Esophagus squamous epithelium (tissue), 5 donors: ENCODE measurements at regions not wholly inside any gene's neighbourhood (a gene's known extent, or its start where the extent isn't known, plus 50 kb on each side); places are given as distances from the start of the nearest gene placed in this dataset.

ENCODE experiments used
- DNase-seq: peaks from one replicate; lab custom pipeline; 2025; lab: John Stamatoyannopoulos, UW
- H3K27ac ChIP-seq, 4 donors: fragments of 200-600 bp; sonication (generic); one replicate each; pipeline ENCODE4 v1.5.1; 2016 to 2019; ENCODE audit warnings: mild to moderate bottlenecking in 1 of 4
- H3K27me3 ChIP-seq, 4 donors: fragments of 200-600 bp; sonication (generic); 1 replicate in 3 of 4; 2 replicates in 1 of 4; pipeline versions ENCODE4 v1.5.1 to v1.6.0; 2017 to 2021; ENCODE audit warnings: antibody characterized with exemption in 1 of 4
- H3K36me3 ChIP-seq, 3 donors: fragments of 200-600 bp; sonication (generic); one replicate each; pipeline ENCODE4 v1.5.1; 2016 to 2019
- H3K4me1 ChIP-seq, 3 donors: fragments of 200-600 bp; sonication (generic); one replicate each; pipeline ENCODE4 v1.5.1; 2017 to 2019
- H3K4me3 ChIP-seq, 4 donors: fragments of 200-600 bp; sonication (generic); 1 replicate in 3 of 4; 2 replicates in 1 of 4; pipeline ENCODE4 v1.5.1; 2016 to 2019; ENCODE audit warnings: mild to moderate bottlenecking in 2 of 4, moderate library complexity in 1 of 4
- H3K9me3 ChIP-seq, 3 donors: fragments of 200-600 bp; sonication (generic); one replicate each; pipeline ENCODE4 v1.5.1; 2016 to 2019
- CTCF ChIP-seq, 6 experiments: fragments of 450-650 bp in 4 of 6; fragments of 200-600 bp in 2 of 6; sonication (generic) in 2 of 6; IDR thresholded peaks; one replicate each; pipeline ENCODE4 v1.5.1; 2016 to 2019; ENCODE audit warnings: antibody characterized with exemption in 6 of 6, mild to moderate bottlenecking in 4 of 6, moderate library complexity in 4 of 6
- POLR2A ChIP-seq, 4 donors: fragments of 450-650 bp; IDR thresholded peaks; one replicate each; pipeline ENCODE4 v1.6.1; 2017; ENCODE audit warnings: antibody characterized with exemption in 4 of 4, mild to moderate bottlenecking in 4 of 4, moderate library complexity in 3 of 4
- WGBS, 2 donors: methylation state at CpG; one replicate each; pipeline ENCODE4 v1.1.5; 2018; 5-methylcytosine and 5-hydroxymethylcytosine counted together
- intact Hi-C: fragments of 100-400 bp; cut with DNase I; formaldehyde crosslinking; loops from one replicate; pipeline ENCODE4 v1.15.0; 2022
- donor health status: DM: yes; HTN: yes; CAD: no.

DNA sequence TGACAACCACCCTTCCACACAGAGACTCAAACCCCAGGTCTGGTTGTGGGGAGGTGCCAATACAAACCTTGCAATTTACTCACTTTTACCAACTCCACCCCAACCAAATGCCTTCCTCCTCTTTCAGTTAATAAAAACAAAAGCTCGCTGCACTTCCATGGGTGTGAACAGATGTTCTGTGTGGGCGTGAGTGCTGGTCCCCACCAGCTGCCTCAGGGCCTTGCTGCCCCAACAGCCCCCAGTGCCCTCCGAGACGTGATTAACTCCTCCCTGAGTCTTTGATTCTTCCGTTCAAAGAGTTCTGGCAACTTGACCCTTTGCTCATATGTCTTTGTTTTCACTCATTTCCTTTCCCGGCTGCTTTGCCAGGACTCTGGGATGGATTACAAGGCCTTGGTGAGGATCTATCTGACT, 258.9 kb upstream of the CXCR4 start:
- Histone ChIP-seq H3K27me3 (no peaks in the 10 kb centered on the region), H3K36me3 (no peaks in the 10 kb centered on the region), H3K4me1 (peaks cover 0 to 8% (median 3%) of the 10 kb centered on the region in 3 donors), H3K27ac (no peak overlapping the region), H3K4me3 (no peak overlapping the region), H3K9me3 (no peaks in the 10 kb centered on the region)
- 29 to 44% methylated on average over 6 of the region's 6 CpGs for WGBS, 2 donors
- intact Hi-C loops: loop anchor here (5.0 kb wide), 1 partner anchor 455 kb away; no protein-coding TSS in a partner anchor
- TF ChIP-seq CTCF (IDR thresholded peaks at IDR 0.05): no peak
- no peak for TF ChIP-seq POLR2A (IDR thresholded peaks at IDR 0.05)
- DNase-seq: no peak

DNA sequence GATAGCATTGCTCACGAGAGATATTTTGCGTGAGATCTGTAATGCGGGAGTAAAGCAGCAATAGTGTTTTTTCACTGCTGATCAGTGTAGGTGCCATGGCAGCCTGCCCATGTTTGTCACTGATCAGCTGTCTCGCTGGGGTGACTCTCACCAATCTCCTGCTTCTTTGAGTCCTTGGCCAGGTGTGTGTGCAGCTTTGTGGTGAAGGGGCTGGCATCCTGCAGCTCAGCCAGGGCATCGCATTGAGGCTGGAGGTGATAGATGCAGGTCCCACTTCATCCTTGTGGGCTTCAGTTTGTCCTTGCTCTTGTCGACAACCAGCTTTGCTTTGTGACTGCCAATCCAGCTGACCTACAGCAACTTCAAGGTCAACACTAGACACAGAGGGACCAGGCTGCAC, 258.3 kb upstream of the CXCR4 start:
- intact Hi-C loops: loop anchor here (5.0 kb wide), 1 partner anchor 454 kb away; no protein-coding TSS in a partner anchor
- 89 to 96% methylated on average over 6 of the region's 6 CpGs for WGBS, 2 donors
- H3K4me3 ChIP-seq: no peak overlapping the region
- no peaks in the 10 kb centered on the region for H3K27me3 ChIP-seq
- TF ChIP-seq CTCF (IDR thresholded peaks at IDR 0.05): no peak
- TF ChIP-seq POLR2A (IDR thresholded peaks at IDR 0.05): no peak
- no peak for DNase-seq
- H3K27ac ChIP-seq: no peak overlapping the region
- no peaks in the 10 kb centered on the region for H3K9me3 ChIP-seq
- H3K36me3 ChIP-seq: no peaks in the 10 kb centered on the region
- peaks cover 0 to 8% (median 3%) of the 10 kb centered on the region in 3 donors for H3K4me1 ChIP-seq

DNA sequence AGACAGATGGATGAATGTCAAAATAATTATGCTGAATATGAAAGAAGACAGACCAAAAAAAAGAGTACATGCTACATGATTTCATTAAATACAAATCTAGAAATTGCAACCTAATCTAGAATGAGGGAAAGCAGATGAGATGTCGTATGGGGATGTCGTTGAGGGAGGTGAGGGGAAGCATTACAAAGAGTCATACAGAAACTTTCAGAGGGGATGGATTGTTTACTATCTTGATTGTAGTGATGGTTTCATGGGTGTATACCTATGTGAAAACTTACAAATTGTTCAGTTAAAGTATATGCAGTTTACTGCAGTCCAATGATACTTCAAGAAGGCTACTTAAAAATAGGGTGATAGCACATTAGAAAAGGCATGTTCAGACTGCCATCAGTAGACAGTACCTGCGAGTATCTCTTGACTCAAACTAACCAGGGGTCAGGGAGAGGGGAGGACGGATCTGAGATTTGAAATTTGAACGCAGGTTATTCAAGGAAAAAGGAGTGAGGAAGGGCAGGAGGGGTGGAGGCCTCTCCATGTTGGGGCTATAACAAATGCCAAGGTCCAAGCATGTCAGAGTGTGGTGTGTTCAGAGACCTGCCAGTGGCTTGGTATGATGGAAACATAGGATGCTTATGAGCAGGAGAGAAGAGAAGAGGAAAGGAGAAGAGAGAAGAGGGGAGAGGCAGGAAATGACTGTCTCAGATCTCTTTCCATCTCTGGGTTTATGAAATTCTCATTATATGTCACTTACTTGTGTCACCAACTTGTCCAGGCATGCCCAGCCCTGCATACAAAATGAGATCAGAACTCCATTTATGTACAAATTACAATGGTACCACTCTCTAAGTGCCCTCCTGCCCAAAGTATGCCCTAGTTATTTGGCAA, 257.3 kb upstream of the CXCR4 start:
- no peak for DNase-seq
- TF ChIP-seq CTCF (IDR thresholded peaks at IDR 0.05): no peak
- no peak for TF ChIP-seq POLR2A (IDR thresholded peaks at IDR 0.05)
- no peaks in the 10 kb centered on the region for H3K27me3 ChIP-seq
- no peaks in the 10 kb centered on the region for H3K9me3 ChIP-seq
- H3K36me3 ChIP-seq: no peaks in the 10 kb centered on the region
- WGBS, 2 donors: 88 to 89% methylated on average over 5 of the region's 5 CpGs
- H3K4me3 ChIP-seq: no peak overlapping the region
- H3K27ac ChIP-seq: no peak overlapping the region
- intact Hi-C loops: loop anchor here (5.0 kb wide), 1 partner anchor 453 kb away; no protein-coding TSS in a partner anchor
- peaks cover 0 to 8% (median 3%) of the 10 kb centered on the region in 3 donors for H3K4me1 ChIP-seq

- no peak for DNase-seq
- Histone ChIP-seq H3K4me1 (peaks cover 0 to 8% (median 3%) of the 10 kb centered on the region in 3 donors), H3K27me3 (no peaks in the 10 kb centered on the region), H3K9me3 (no peaks in the 10 kb centered on the region), H3K4me3 (no peak overlapping the region), H3K27ac (no peak overlapping the region), H3K36me3 (no peaks in the 10 kb centered on the region)
- intact Hi-C loops: no loop called here
- TF ChIP-seq POLR2A (IDR thresholded peaks at IDR 0.05) (no peak), CTCF (IDR thresholded peaks at IDR 0.05) (no peak)
Observed at GRCh38 chr2:136373841-136374240, 255.9 kb upstream of the CXCR4 start.

DNA sequence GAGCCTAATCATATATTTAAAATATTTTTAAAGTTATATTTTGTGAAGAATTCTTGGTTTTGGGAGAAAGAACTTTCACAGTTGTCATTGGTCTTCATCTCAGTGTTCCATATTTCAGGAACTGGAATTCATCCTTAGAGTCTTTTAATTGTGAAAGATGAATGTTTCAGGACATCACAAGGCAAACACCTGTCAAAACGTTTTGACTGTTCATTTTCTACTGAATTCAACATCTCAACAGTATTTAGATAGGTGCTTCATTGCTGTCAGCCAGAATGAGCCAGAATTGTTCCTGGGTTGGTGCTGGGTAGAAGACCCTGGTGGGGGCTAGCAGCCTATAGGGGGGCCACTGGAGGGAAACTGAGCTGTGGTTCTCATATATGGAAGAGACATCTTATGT, 255.1 kb upstream of the CXCR4 start:
- H3K4me1 ChIP-seq: peaks cover 0 to 8% (median 3%) of the 10 kb centered on the region in 3 donors
- DNase-seq: no peak
- H3K36me3 ChIP-seq: no peaks in the 10 kb centered on the region
- H3K9me3 ChIP-seq: no peaks in the 10 kb centered on the region
- TF ChIP-seq POLR2A (IDR thresholded peaks at IDR 0.05): no peak
- no peak for TF ChIP-seq CTCF (IDR thresholded peaks at IDR 0.05)
- 38 to 72% methylated on average over 1 of the region's 1 CpG for WGBS, 2 donors
- no peaks in the 10 kb centered on the region for H3K27me3 ChIP-seq
- H3K4me3 ChIP-seq: no peak overlapping the region
- intact Hi-C loops: no loop called here
- no peak overlapping the region for H3K27ac ChIP-seq
